Loucy (cell line): ENCODE measurements at regions not wholly inside any gene's neighbourhood (a gene's known extent, or its start where the extent isn't known, plus 50 kb on each side); places are given as distances from the start of the nearest gene placed in this dataset.

Experiments used
- CTCF ChIP-seq: fragments of 200-600 bp; sonication (generic); conservative IDR thresholded peaks from 2 replicates; pipeline ENCODE4 v1.5.1; 2014; ENCODE audit warnings: mild to moderate bottlenecking, antibody characterized with exemption, low read length
- EZH2phosphoT487 ChIP-seq: fragments of 200-600 bp; IDR thresholded peaks from 2 replicates; pipeline ENCODE4 v1.6.1; 2018; ENCODE audit warnings: antibody characterized with exemption, mild to moderate bottlenecking, moderate library complexity, borderline replicate concordance

GRCh38 chr12:83514372-83514771 lies 827.7 kb downstream of the TMTC2 start:
- TF ChIP-seq CTCF, result no peak
- TF ChIP-seq EZH2phosphoT487, result no peak
